GM18909 (cell line): ENCODE measurements at regions not wholly inside any gene's neighbourhood (a gene's known extent, or its start where the extent isn't known, plus 50 kb on each side); places are given as distances from the start of the nearest gene placed in this dataset.

Source experiments
- ATAC-seq: cut with Tn5 transposase; IDR thresholded peaks from one replicate; pipeline ENCODE4 v1.9.1; 2021; ENCODE audit warnings: mild to moderate bottlenecking; ENCODE audit not compliant: unreplicated experiment, poor library complexity

- no peak for ATAC-seq
These were observed 1654.1 kb downstream of the GRIK2 start for GRCh38 chr6:103047567-103047966.

GRCh38 chr6:103042336-103042735 is 1648.8 kb downstream of the GRIK2 start:
- no peak for ATAC-seq

DNA sequence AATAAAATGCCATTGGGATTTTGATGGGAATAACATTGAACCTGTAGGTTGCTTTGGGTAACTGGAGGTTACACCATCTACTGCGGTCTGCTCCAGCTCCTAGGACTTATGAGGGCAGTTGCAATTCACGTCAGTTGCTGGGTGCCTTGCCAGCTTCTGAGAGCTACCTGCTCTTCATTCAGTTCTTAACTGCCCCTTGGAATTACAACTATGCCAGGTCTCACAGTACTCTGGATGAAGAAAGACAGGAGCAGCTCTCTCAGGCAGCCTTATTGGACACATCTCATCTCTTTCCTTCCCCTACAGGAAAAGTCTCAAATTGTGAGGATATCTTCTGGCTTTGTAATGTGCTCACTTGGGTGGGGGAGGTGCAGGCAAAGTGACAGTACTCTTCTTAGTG is 1643.3 kb downstream of the GRIK2 start:
- no peak for ATAC-seq

GRCh38 chr6:103027271-103027931 is 1633.9 kb downstream of the GRIK2 start:
- no peak for ATAC-seq

DNA sequence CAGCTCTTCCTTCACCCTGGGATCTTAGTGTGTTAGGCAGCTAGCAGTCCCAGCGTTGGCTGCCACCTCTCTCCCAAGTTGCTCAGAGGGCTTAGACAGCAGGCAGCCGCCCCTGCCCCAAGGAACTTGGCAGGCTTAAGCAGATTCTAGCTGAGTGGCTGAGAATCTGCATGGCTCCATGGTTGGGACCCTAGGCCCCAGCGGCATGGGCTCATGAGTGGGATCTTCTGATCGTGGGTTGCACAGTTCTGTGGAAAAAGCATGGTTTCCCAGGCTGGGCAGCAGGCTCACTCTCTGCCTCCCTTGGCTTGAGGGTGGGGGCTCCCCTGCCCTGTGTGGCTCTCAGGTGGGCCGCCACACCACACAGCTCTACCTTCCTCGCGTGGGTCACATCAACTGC is 1624.9 kb downstream of the GRIK2 start:
- no peak for ATAC-seq

DNA sequence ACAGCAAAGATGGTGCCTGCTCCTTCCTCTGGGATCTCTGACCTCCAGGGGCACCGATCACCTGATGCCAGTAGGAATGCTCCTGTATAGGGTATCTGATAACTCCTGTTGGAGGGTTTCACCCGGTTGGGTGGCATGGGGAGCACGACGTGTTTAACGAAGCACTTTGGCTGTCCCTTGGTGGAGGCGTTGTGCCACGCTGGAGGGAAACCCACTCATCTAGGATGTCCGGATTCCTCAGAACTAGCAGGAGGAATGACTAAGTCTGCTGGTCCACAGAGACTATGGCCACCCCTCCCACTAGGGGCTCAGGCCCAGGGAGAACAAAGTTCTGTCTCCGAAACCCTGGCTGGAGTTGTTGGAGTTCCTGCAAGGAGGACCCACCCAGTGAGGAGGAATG is 1624.4 kb downstream of the GRIK2 start:
- no peak for ATAC-seq

GRCh38 chr6:103011605-103012004 is 1618.1 kb downstream of the GRIK2 start:
- ATAC-seq: no peak

- ATAC-seq: no peak
These were observed 1608.8 kb downstream of the GRIK2 start for GRCh38 chr6:103002282-103002681.

GRCh38 chr6:103001724-103002123 is 1608.2 kb downstream of the GRIK2 start:
- no peak for ATAC-seq

GRCh38 chr6:103000688-103001087 is 1607.2 kb downstream of the GRIK2 start:
- no peak for ATAC-seq

DNA sequence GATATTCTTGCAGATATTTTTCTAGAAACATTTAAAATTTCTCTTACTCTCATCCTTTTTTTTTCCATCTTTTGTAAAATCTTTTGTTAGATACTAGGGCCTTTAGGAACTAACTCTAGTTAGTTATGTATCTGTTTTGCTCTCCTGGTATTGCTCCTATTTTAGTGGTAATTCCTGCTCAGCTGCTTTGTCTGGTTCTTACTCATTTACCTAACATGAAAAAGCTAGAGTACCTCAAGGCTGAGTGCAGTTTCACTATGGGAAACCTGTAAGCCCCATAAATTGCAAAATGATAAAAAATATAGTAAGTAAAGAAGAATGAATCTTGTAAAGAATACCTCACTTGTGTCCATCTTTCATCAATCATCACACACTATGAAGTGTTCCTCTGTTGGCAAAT is 1602.0 kb downstream of the GRIK2 start:
- ATAC-seq: no peak

DNA sequence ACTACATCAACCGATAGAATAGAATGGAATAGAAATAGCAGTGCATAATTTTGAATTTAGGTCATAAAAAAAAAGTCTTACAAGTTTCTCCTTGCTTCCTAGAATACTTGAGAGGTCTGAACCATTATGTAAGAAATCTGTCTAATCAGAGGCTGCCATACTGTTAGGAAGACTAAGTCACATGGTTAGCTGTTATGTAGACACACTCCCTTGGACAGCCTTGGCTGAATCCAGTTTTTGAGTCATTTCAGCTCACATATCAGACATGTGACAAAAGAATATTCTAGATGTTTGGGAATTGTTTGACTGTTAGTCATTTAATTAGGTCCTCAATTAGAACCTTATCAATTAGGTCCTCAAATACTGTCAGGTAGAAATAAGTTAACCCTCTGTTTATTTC is 1601.4 kb downstream of the GRIK2 start:
- no peak for ATAC-seq

DNA sequence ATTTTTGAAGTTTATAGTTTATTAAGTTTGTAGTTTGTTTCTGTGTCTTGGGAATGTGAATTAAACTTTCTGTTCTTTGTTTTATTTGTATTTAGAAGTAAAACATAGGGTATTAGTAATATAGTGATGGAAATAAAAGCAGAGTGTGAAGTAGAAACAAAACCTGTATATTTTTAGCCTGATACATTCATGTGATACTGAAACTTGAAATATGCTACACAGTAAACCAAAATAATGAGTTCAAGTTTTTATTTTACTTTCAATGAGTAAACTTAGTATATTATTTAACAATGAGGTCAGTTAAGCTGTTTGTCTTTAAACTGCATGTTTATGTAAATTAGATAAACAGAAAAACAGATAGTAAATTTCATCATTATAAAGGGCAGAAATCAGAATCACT is 1592.6 kb downstream of the GRIK2 start:
- peak; percentile 65 for ATAC-seq

DNA sequence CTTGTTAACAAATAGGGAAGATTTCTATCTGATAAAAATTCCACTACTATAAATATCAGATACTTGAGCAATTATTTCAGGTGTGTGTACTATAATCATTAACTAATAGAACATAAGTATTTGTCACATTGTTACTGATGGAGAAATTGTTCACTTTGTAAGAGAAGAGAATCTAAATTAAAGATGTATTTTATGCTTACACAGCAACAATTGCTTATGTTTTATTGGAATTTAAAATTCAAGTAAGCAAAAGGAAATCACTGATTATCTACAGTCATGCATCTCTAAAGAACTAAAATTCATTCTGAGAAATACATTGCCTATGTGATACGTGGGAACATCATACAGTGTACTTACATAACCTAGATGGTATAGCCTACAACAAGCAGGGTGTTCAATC is 1590.8 kb downstream of the GRIK2 start:
- ATAC-seq: no peak

DNA sequence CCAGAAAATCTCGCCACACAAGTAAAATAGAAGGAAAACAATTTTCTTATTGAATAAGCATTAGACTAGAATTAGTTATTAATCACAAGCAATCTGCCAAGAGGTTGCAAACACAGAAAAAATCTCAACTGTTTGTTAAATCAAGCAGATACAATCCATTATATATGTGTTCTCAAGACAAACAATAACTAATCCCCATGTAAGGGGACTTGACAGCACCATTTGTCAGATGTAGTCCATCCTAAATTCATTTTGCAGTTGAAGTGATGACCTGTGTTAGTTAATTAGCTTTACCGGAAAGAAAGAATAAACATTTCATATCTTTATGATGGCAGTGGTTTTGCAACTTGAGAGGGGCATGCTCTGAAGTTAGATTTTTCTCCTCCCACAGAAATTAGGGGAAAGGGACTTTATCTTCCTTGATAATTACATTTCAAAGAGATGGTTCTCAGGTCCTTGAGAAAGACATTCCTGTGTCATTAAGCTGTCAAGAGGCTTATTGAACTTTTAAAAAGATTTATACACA is 1588.0 kb downstream of the GRIK2 start:
- ATAC-seq: no peak

GRCh38 chr6:102980951-102981350 is 1587.4 kb downstream of the GRIK2 start:
- no peak for ATAC-seq

DNA sequence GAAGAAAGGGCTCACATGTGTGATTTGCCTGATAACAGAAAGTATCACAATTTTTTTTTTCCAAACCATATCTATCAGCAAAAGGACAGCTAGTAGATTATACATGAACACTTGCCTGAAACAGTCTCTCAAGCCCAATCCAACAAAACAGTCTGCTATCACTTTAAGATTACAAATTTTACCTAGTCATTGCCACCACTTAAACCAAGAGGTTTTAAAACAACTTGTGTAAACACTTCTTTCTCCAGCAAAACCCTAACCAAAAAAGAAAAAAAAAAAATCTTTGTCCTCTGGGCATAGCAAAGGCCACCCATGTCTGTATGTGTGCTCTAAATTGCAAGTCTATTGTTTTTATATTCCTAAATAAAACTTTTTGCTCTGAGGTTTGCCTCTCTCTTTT is 1568.4 kb downstream of the GRIK2 start:
- no peak for ATAC-seq

- no peak for ATAC-seq
These were observed 1557.5 kb downstream of the GRIK2 start for GRCh38 chr6:102950967-102951366.

DNA sequence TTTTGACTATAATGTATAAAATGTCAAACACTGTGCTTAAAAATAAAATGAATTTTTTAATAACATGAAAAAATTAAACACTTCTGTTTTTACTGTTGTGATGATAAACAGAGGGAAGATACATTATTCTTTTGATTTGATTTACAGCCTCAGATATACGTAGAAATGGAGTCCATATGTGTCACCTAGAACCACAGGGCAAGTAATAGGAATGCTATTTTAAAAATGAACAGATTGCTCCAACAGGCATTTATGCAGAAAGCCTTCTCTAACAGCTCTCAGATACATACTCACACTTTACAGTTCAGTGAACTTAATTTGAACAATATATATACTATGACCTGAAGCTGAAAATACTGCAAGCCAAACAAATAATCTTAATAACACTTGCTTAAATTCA is 1551.0 kb downstream of the GRIK2 start:
- ATAC-seq: no peak

DNA sequence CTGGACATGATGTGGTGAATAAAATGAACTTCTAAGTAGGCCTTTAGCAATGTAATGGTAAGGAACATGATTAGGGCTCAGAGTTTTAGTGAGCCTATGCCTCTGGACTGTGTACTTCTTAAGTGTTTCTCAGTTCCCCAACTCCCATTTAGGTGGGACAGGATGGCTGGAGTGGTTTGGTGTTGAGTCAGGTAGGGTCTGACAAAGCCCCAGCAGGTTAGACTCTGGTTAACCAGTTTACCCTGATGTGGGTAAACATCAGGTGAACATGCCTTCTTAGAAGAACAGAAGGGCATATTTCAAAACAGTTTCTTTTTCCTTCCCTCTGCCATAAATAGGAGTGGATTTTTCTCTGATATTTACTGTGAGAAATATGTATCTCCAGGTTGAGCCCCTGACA is 1548.7 kb downstream of the GRIK2 start:
- no peak for ATAC-seq

DNA sequence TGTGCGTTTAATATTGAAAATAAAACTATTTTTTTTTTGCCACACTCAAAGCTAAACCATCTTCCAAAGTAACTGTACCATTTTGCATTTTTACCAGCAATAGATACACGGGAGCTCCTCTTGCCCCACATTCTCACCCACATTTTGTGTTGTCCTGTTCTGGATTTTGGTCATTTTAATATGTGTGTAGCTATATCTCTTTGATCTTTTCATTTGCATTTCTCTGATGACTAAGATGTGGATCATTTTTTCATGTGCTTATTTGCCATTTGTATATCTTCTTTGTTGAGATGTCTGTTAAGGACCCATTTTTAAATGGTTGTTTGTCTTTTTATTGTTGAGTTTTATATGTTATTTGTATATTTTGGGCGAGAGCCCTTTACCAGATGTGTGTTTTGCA is 1543.5 kb downstream of the GRIK2 start:
- ATAC-seq: no peak

DNA sequence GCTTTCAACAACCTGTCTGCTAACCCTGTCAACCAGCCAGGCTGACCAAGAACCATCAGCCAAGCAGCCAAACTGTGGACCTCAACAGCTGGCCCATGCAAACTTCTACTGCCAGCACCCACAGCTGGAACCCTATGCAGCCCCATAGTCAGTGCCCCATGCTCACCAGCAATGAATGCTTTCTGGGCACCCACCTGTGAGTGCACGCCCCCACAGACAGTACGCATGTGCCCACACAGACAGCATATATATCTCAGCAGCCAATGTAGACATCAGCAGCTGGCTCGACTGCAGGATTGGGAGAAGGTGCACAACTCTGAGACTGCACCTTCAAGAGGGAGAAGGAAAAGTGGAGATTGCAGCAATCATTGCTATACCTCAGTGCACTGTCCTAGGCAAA is 1534.6 kb downstream of the GRIK2 start:
- ATAC-seq: no peak

DNA sequence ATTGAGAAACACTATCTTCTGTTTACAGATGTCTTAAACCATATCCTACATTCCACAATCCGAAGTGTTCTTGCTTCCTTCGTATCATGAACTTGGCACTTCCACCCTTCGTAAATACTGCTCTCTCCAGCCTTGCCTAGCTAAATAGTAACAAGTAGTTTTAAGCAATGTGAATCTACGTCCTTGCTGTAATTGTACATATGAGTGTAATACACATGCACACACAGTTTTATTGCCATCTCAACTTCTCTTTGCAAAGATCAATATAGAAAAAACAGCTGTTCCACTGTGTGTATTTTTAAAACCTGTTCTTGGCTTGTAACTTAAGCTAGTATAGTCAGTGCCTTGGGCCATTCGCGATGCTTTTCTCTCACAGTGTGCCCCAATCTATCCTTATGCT is 1524.7 kb downstream of the GRIK2 start:
- no peak for ATAC-seq
